Keratinocyte (primary cell): ENCODE measurements at regions not wholly inside any gene's neighbourhood (a gene's known extent, or its start where the extent isn't known, plus 50 kb on each side); places are given as distances from the start of the nearest gene placed in this dataset.

Experiments used
- DNase-seq: peaks from one replicate; pipeline ENCODE4 v3.0.0-alpha.2; 2011; ENCODE audit warnings: low read depth, missing footprints, low spot score
- FAIRE-seq: peaks from 2 replicates; lab custom pipeline; 2011; peaks lifted over from hg19 to GRCh38; lab: Jason Lieb, UNC
- H2AFZ ChIP-seq: 2 replicates; pipeline ENCODE4 v1.6.0; 2012; ENCODE audit warnings: low read length, control low read depth, inconsistent platforms; ENCODE audit not compliant: control insufficient read depth
- H3K27ac ChIP-seq: 2 replicates; pipeline ENCODE4 v1.5.1; 2011; ENCODE audit warnings: low read length; ENCODE audit not compliant: control insufficient read depth, insufficient read depth
- H3K27me3 ChIP-seq: 3 replicates; pipeline ENCODE4 v1.6.0; 2011; ENCODE audit warnings: low read length; ENCODE audit not compliant: control insufficient read depth, insufficient read depth; ENCODE audit errors: extremely low read depth
- H3K36me3 ChIP-seq, 2 experiments: 2 replicates in 1 of 2; 3 replicates in 1 of 2; pipeline ENCODE4 v1.5.1; 2011; ENCODE audit warnings: low read length in 2 of 2, mild to moderate bottlenecking in 1 of 2; ENCODE audit not compliant: control insufficient read depth in 2 of 2, insufficient read depth in 2 of 2; ENCODE audit errors: extremely low read depth in 1 of 2
- H3K4me1 ChIP-seq: 3 replicates; pipeline ENCODE4 v1.5.1; 2011; ENCODE audit warnings: low read length; ENCODE audit not compliant: control insufficient read depth, insufficient read depth; ENCODE audit errors: extremely low read depth
- H3K4me2 ChIP-seq: 3 replicates; pipeline ENCODE4 v1.6.0; 2011; ENCODE audit warnings: low read depth, low read length; ENCODE audit not compliant: control insufficient read depth, insufficient read depth; ENCODE audit errors: extremely low read depth
- H3K4me3 ChIP-seq, 3 experiments: fragments of 200-600 bp in 1 of 3; sonication (generic) in 1 of 3; 2 replicates in 2 of 3; 3 replicates in 1 of 3; pipeline ENCODE4 v1.5.1; 2011 to 2016; ENCODE audit warnings: low read length in 3 of 3, mild to moderate bottlenecking in 3 of 3, control low read depth in 2 of 3, inconsistent platforms in 1 of 3, low read depth in 1 of 3, mixed read lengths in 1 of 3, mixed run types in 1 of 3, moderate library complexity in 1 of 3; ENCODE audit not compliant: control insufficient read depth in 2 of 3, insufficient read depth in 2 of 3; ENCODE audit errors: extremely low read depth in 1 of 3
- H3K79me2 ChIP-seq: 2 replicates; pipeline ENCODE4 v1.6.0; 2012; ENCODE audit warnings: low read length; ENCODE audit not compliant: control insufficient read depth, insufficient read depth
- H3K9ac ChIP-seq: 3 replicates; pipeline ENCODE4 v1.6.0; 2011; ENCODE audit warnings: low read length; ENCODE audit not compliant: control insufficient read depth, insufficient read depth; ENCODE audit errors: extremely low read depth
- H3K9me1 ChIP-seq: 3 replicates; pipeline ENCODE4 v1.6.0; 2011; ENCODE audit warnings: low read length; ENCODE audit not compliant: control insufficient read depth, insufficient read depth; ENCODE audit errors: extremely low read depth
- H3K9me3 ChIP-seq: 2 replicates; pipeline ENCODE4 v1.5.1; 2012; ENCODE audit warnings: low read depth, low read length; ENCODE audit not compliant: control insufficient read depth
- H4K20me1 ChIP-seq: 3 replicates; pipeline ENCODE4 v1.6.0; 2011; ENCODE audit warnings: low read length; ENCODE audit not compliant: control insufficient read depth, insufficient read depth; ENCODE audit errors: extremely low read depth
- EZH2 ChIP-seq: IDR thresholded peaks from one replicate; pipeline ENCODE4 v1.6.1; 2012; ENCODE audit warnings: inconsistent platforms, mild to moderate bottlenecking, low read length, moderate library complexity
- dilution Hi-C: fragments of 300-500 bp; cut with MboI; formaldehyde crosslinking; loops from one replicate; pipeline ENCODE4 v1.7.0; 2020; ENCODE audit warnings: low sequenced_read_pairs; ENCODE audit not compliant: extremely low pct_ligation_motif_present
- TF ChIP-seq, protein P1 (sequence below), 3 experiments: IDR thresholded peaks in 1 of 3; conservative IDR thresholded peaks in 1 of 3; optimal IDR thresholded peaks in 1 of 3; 2 replicates in 2 of 3; 3 replicates in 1 of 3; pipeline versions ENCODE3 to v1.5.1; 2011; ENCODE audit warnings: low read length in 3 of 3, mild to moderate bottlenecking in 3 of 3, moderate library complexity in 2 of 3, control low read depth in 1 of 3, inconsistent platforms in 1 of 3; ENCODE audit not compliant: insufficient read depth in 2 of 3; ENCODE audit errors: extremely low read depth in 1 of 3

DNA sequence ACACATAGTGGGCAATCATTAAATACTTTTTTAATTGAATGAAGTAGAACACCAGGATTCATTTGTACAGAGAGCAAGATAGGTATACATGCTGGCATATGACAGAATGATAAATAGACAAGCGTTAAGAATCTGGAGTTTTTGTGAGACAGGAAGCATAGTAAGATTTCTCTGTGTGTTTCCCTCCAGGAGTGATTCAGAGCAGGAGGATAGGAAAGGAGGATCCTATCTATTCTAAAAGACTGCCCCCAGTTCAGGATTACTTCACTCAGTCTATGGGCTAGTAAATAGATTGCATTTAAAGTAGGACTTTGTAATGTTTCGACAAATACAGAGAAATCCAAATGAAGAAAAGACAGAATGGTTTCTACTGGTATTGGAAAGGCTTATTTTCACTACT lies 423.7 kb downstream of the PDGFC start:
- TF ChIP-seq, protein P1, sequence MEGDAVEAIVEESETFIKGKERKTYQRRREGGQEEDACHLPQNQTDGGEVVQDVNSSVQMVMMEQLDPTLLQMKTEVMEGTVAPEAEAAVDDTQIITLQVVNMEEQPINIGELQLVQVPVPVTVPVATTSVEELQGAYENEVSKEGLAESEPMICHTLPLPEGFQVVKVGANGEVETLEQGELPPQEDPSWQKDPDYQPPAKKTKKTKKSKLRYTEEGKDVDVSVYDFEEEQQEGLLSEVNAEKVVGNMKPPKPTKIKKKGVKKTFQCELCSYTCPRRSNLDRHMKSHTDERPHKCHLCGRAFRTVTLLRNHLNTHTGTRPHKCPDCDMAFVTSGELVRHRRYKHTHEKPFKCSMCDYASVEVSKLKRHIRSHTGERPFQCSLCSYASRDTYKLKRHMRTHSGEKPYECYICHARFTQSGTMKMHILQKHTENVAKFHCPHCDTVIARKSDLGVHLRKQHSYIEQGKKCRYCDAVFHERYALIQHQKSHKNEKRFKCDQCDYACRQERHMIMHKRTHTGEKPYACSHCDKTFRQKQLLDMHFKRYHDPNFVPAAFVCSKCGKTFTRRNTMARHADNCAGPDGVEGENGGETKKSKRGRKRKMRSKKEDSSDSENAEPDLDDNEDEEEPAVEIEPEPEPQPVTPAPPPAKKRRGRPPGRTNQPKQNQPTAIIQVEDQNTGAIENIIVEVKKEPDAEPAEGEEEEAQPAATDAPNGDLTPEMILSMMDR (optimal IDR thresholded peaks at IDR 0.05 in 1 of 3, IDR thresholded peaks at IDR 0.05 in 1 of 3, conservative IDR thresholded peaks at IDR 0.05 in 1 of 3; ENCODE audit: extremely low read depth in 1 of 3, insufficient read depth in 2 of 3, low read length in 3 of 3), result no peak
- no peak for TF ChIP-seq EZH2
- Histone ChIP-seq H3K27me3 (no peaks in the 10 kb centered on the region), H4K20me1 (no peaks in the 10 kb centered on the region), H3K9me3 (no peaks in the 10 kb centered on the region), H3K9ac (no peak overlapping the region), H3K4me1 (peaks cover 11% of the 10 kb centered on the region), H3K9me1 (no peaks in the 10 kb centered on the region), H3K79me2 (no peaks in the 10 kb centered on the region), H2AFZ (no peak overlapping the region), H3K27ac (no peak overlapping the region), H3K36me3 (no peaks in the 10 kb centered on the region), H3K4me2 (no peak overlapping the region), H3K4me3 (no peak overlapping the region)
- DNase-seq (no peak), FAIRE-seq (no peak)
- dilution Hi-C loops, result no loop called here

DNA sequence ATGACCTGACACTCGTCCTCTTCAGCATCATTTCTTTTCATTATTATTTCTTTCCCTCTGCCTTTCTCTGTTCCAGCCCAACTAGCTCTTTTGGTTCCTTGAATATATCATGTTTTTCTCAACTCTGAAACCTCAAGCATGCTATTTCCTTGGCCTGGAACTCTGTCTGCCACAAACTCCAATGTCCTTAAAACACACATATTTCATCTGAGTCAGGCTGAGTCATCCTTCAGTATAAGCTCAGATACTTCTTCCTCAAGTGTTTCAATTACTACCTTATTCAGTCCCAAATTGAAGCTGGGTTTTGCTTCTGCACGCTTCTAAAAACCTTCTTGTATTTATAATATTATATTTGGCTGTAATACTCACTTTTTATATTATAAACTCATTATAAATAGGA lies 424.2 kb downstream of the PDGFC start:
- Histone ChIP-seq H2AFZ (no peak overlapping the region), H3K4me1 (peaks cover 11% of the 10 kb centered on the region), H3K27ac (no peak overlapping the region), H3K4me3 (no peak overlapping the region), H3K79me2 (no peaks in the 10 kb centered on the region), H3K9me3 (no peaks in the 10 kb centered on the region), H4K20me1 (no peaks in the 10 kb centered on the region), H3K9ac (no peak overlapping the region), H3K36me3 (no peaks in the 10 kb centered on the region), H3K9me1 (no peaks in the 10 kb centered on the region), H3K27me3 (no peaks in the 10 kb centered on the region), H3K4me2 (peak overlapping the region; percentile 13)
- FAIRE-seq, result peak; percentile 73
- TF ChIP-seq, protein P1 (optimal IDR thresholded peaks at IDR 0.05 in 1 of 3, IDR thresholded peaks at IDR 0.05 in 1 of 3, conservative IDR thresholded peaks at IDR 0.05 in 1 of 3; ENCODE audit: extremely low read depth in 1 of 3, insufficient read depth in 2 of 3, low read length in 3 of 3), result no peak
- TF ChIP-seq EZH2, result no peak
- dilution Hi-C loops, result no loop called here
- no peak for DNase-seq
